ENCODE measurements at regions not wholly inside any gene's neighbourhood (a gene's known extent, or its start where the extent isn't known, plus 50 kb on each side); places are given as distances from the start of the nearest gene placed in this dataset.

- no peak overlapping the region; a peak in 1 of 4 replicates for H4K8ac ChIP-seq (ENCODE audit: low read depth in 2 of 2, low read length in 2 of 2)
- H3K9ac ChIP-seq (ENCODE audit: low read depth, low read length): no peak overlapping the region
- H3K14ac ChIP-seq (replicated peaks; ENCODE audit: low read depth, low read length): no peak overlapping the region
- no peak overlapping the region for H2BK15ac ChIP-seq (ENCODE audit: low read depth, low read length)
- H2BK5ac ChIP-seq (ENCODE audit: low read depth, low read length, poor library complexity, severe bottlenecking): no peak overlapping the region
- no peak overlapping the region for H3K4me2 ChIP-seq (ENCODE audit: low read depth, low read length)
- H3K36me3 ChIP-seq (ENCODE audit: control insufficient read depth, insufficient read depth, low read length): no peaks in the 10 kb centered on the region
- peaks cover 7% of the 10 kb centered on the region; the same call in 1 of the 2 replicates for H3K9me1 ChIP-seq (ENCODE audit: insufficient read depth, low read length)
- no peaks in the 10 kb centered on the region for H3K27me3 ChIP-seq (ENCODE audit: control insufficient read depth, insufficient read depth, low read length)
- H2AFZ ChIP-seq (replicated peaks; ENCODE audit: low read length, poor library complexity): no peak overlapping the region
- no peak overlapping the region for H4K5ac ChIP-seq (ENCODE audit: low read depth, low read length)
- ATAC-seq (ENCODE audit: low read depth): no peak
- H4K20me1 ChIP-seq (ENCODE audit: insufficient read depth, low read length): no peaks in the 10 kb centered on the region
- H3K18ac ChIP-seq (ENCODE audit: low read depth, low read length): no peak overlapping the region
- H3K56ac ChIP-seq (ENCODE audit: extremely low read depth, insufficient read depth, low read length): no peak overlapping the region
- WGBS, 2 experiments (ENCODE audit: extremely low coverage in 2 of 2, insufficient read length in 1 of 2): no CpG with 5 or more reads among the region's 4 CpGs
- CTCF ChIA-PET: interaction anchor here (1.2 kb wide), 2 partner anchors 9 to 22 kb away, joined by 3 read pairs; no protein-coding TSS in a partner anchor
- no peak for DNase-seq
- POLR2A ChIA-PET (ENCODE audit: unreplicated experiment): no interaction called here
- H3K79me1 ChIP-seq (ENCODE audit: low read depth in 1 of 2, low read length in 2 of 2): no peaks in the 10 kb centered on the region
- no TSS peak for BruUV-seq (replicated peaks)
- H2BK20ac ChIP-seq (ENCODE audit: low read depth, low read length): no peak overlapping the region
- TF ChIP-seq USF2 (IDR thresholded peaks at IDR 0.05; ENCODE audit: low read depth, low read length) (no peak), RFX5 (IDR thresholded peaks at IDR 0.05; ENCODE audit: low read depth, low read length) (no peak), MXI1 (IDR thresholded peaks at IDR 0.05; ENCODE audit: borderline replicate concordance, low read depth, low read length) (no peak), FOS (IDR thresholded peaks at IDR 0.05; ENCODE audit: low read depth, low read length) (no peak), RAD21 (IDR thresholded peaks at IDR 0.05; ENCODE audit: low read length) (no peak), CEBPB (IDR thresholded peaks at IDR 0.05; ENCODE audit: low read depth, low read length) (no peak), MAZ (IDR thresholded peaks at IDR 0.05; ENCODE audit: borderline replicate concordance, low read depth, low read length) (no peak), POLR2A (IDR thresholded peaks at IDR 0.05; ENCODE audit: low read depth, low read length) (no peak), MAFK (IDR thresholded peaks at IDR 0.05; ENCODE audit: low read depth, low read length) (no peak), RCOR1 (IDR thresholded peaks at IDR 0.05; ENCODE audit: insufficient replicate concordance, low read length) (no peak), CHD1 (IDR thresholded peaks at IDR 0.05; ENCODE audit: low read depth, low read length) (no peak)
- peaks cover 14% of the 10 kb centered on the region for H3K4me1 ChIP-seq (ENCODE audit: control insufficient read depth, insufficient read depth, low read length)
- no peak overlapping the region for H2AK9ac ChIP-seq (replicated peaks; ENCODE audit: low read depth, low read length, poor library complexity)
- intact Hi-C loops (cut with micrococcal nuclease): no loop called here
- H3K9me3 ChIP-seq (ENCODE audit: control insufficient read depth, insufficient read depth, low read length): no peaks in the 10 kb centered on the region; the same call in 1 of the 2 replicates
- H2AK5ac ChIP-seq (ENCODE audit: low read depth, low read length): no peak overlapping the region
- no peak overlapping the region for H3K27ac ChIP-seq (ENCODE audit: insufficient read depth, low read length)
- in situ Hi-C loops (cut with MboI; ENCODE audit: low sequenced_read_pairs): no loop called here
- no peak overlapping the region for H3K23ac ChIP-seq (ENCODE audit: low read depth, low read length)
- dilution Hi-C loops (cut with HindIII; ENCODE audit: low sequenced_read_pairs, unreplicated experiment): no loop called here
- H4K91ac ChIP-seq (ENCODE audit: insufficient read depth, low read depth, low read length): no peak overlapping the region
- no peak overlapping the region for H3K4me3 ChIP-seq (ENCODE audit: insufficient read depth, low read depth, low read length)
- peak overlapping the region; percentile 44 for H2BK120ac ChIP-seq (ENCODE audit: low read depth, low read length)
- no peak overlapping the region for H3K4ac ChIP-seq (ENCODE audit: low read depth, low read length)
These were observed 81.4 kb upstream of the ZNF366 start for GRCh38 chr5:72588640-72589039.
